ENCODE measurements at regions not wholly inside any gene's neighbourhood (a gene's known extent, or its start where the extent isn't known, plus 50 kb on each side); places are given as distances from the start of the nearest gene placed in this dataset.

- Mint-ChIP-seq H3K27ac (peak overlapping the region; percentile 51), H3K27me3 (ENCODE audit: low read depth) (no peaks in the 10 kb centered on the region), H3K9me3 (peaks cover 31% of the 10 kb centered on the region), H3K4me1 (peaks cover 53% of the 10 kb centered on the region), H3K36me3 (peaks cover 14% of the 10 kb centered on the region), H3K4me3 (no peak overlapping the region)
- TF ChIP-seq RELA (CRISPR knock-in tag; IDR thresholded peaks at IDR 0.05; ENCODE audit: borderline replicate concordance) = no peak
- TF ChIP-seq NFYB (CRISPR knock-in tag; conservative IDR thresholded peaks at IDR 0.05; ENCODE audit: low read depth) = no peak
- TF ChIP-seq NR1H2 (CRISPR knock-in tag; IDR thresholded peaks at IDR 0.05) = no peak
- TF ChIP-seq ZNF232 (CRISPR knock-in tag; IDR thresholded peaks at IDR 0.05) = no peak
- TF ChIP-seq ZNF317 (CRISPR knock-in tag; IDR thresholded peaks at IDR 0.05; ENCODE audit: borderline replicate concordance, low read depth) = no peak
- TF ChIP-seq ZNF396 (CRISPR knock-in tag; IDR thresholded peaks at IDR 0.05; ENCODE audit: borderline replicate concordance) = no peak
- TF ChIP-seq FOXP1 (CRISPR knock-in tag; IDR thresholded peaks at IDR 0.05; ENCODE audit: borderline replicate concordance) = no peak
- TF ChIP-seq, protein P1, sequence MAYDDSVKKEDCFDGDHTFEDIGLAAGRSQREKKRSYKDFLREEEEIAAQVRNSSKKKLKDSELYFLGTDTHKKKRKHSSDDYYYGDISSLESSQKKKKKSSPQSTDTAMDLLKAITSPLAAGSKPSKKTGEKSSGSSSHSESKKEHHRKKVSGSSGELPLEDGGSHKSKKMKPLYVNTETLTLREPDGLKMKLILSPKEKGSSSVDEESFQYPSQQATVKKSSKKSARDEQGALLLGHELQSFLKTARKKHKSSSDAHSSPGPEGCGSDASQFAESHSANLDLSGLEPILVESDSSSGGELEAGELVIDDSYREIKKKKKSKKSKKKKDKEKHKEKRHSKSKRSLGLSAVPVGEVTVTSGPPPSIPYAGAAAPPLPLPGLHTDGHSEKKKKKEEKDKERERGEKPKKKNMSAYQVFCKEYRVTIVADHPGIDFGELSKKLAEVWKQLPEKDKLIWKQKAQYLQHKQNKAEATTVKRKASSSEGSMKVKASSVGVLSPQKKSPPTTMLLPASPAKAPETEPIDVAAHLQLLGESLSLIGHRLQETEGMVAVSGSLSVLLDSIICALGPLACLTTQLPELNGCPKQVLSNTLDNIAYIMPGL (CRISPR knock-in tag; IDR thresholded peaks at IDR 0.05) = no peak
- ChIA-PET CTCF (no interaction called here), POLR2A (no interaction called here)
- peak; percentile 56 for ATAC-seq
- peak; percentile 12 for DNase-seq (ENCODE audit: low spot score)
Observed at GRCh38 chr10:61139592-61139953, 195.6 kb upstream of the RHOBTB1 start.

DNA sequence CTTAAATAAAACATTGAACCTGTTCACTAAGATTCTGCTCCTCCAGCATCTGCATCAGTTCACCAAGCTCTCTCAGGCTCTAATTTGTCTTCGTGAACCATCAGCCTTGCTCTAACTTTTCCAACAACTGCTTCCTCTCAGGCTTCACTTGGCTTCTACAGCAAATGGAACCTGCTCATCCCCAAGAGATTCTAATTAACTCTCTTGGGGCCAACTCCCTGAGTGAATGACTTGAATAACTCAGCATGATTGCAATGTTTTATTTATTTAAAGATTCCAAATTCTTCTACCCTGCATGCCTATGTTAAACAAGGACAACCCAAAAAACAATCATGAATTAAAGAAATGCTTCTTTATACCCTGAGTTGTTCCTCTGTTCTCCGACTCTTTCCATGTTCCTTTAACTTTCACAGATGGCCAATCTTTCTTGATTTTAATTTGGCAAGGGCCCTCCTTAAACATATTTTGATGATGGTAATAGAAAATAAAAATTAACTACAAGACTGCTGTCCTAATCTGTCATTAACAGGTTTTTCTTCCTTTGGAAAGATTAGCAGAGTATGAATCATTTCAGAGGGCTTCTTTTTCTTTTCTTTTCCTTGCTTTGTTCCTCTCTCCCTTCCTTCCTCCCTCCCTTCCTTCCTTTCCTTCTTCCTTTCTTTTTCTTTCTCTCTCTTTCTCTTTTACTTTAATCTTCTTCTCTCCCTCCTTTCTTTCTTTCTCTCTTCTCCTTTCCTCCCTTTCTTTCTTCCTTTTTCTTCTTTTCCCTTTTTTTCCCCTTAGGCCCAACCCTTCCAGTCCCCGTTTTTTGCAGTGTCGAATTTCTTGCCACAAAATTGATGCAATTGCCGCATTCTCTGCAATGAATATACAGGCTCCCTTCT is 195.0 kb upstream of the RHOBTB1 start:
- Mint-ChIP-seq H3K27ac (peak overlapping the region; percentile 40; the same call in 1 of the 2 replicates), H3K4me3 (no peak overlapping the region), H3K9me3 (peaks cover 34% of the 10 kb centered on the region), H3K4me1 (peaks cover 53% of the 10 kb centered on the region), H3K36me3 (peaks cover 18% of the 10 kb centered on the region), H3K27me3 (ENCODE audit: low read depth) (no peaks in the 10 kb centered on the region)
- ChIA-PET CTCF (no interaction called here), POLR2A (no interaction called here)
- DNase-seq (ENCODE audit: low spot score) (no peak), ATAC-seq (no peak)
- TF ChIP-seq ZNF512 (CRISPR knock-in tag; IDR thresholded peaks at IDR 0.05; ENCODE audit: borderline replicate concordance) = peak; percentile 94; the same call in 1 of the 2 replicates
- TF ChIP-seq NR2C2 (CRISPR knock-in tag; IDR thresholded peaks at IDR 0.05) = no peak

DNA sequence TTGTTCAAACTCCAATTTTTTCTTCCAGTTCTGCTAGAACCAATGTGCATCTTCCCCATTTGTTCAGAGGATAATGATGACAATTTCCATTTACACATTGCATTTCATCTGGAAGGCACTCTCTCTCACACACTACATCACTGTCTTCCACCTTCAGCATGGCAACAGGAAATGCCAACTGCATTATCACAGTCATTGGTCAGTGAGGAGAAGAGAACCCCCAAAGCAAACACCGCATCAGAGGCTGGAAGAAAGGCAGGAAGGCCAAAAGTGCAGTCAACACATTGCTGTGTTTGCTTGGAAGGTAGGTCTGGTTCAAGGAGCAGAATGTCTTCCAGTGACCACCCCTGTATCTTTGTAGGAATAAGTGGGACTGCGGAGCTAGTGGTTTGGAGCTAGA is 192.2 kb upstream of the RHOBTB1 start:
- H3K4me3 Mint-ChIP-seq = no peak overlapping the region
- H3K9me3 Mint-ChIP-seq = peaks cover 38% of the 10 kb centered on the region
- H3K27ac Mint-ChIP-seq = peak overlapping the region; percentile 63
- no peaks in the 10 kb centered on the region for H3K27me3 Mint-ChIP-seq (ENCODE audit: low read depth)
- H3K4me1 Mint-ChIP-seq = peaks cover 53% of the 10 kb centered on the region
- DNase-seq (ENCODE audit: low spot score) (no peak), ATAC-seq (peak; percentile 70)
- ChIA-PET POLR2A (no interaction called here), CTCF (no interaction called here)
- peaks cover 24% of the 10 kb centered on the region for H3K36me3 Mint-ChIP-seq
- no peak for TF ChIP-seq ZMAT4 (CRISPR knock-in tag; IDR thresholded peaks at IDR 0.05)
- TF ChIP-seq, protein P1 (CRISPR knock-in tag; IDR thresholded peaks at IDR 0.05) = no peak
- TF ChIP-seq, protein P2, sequence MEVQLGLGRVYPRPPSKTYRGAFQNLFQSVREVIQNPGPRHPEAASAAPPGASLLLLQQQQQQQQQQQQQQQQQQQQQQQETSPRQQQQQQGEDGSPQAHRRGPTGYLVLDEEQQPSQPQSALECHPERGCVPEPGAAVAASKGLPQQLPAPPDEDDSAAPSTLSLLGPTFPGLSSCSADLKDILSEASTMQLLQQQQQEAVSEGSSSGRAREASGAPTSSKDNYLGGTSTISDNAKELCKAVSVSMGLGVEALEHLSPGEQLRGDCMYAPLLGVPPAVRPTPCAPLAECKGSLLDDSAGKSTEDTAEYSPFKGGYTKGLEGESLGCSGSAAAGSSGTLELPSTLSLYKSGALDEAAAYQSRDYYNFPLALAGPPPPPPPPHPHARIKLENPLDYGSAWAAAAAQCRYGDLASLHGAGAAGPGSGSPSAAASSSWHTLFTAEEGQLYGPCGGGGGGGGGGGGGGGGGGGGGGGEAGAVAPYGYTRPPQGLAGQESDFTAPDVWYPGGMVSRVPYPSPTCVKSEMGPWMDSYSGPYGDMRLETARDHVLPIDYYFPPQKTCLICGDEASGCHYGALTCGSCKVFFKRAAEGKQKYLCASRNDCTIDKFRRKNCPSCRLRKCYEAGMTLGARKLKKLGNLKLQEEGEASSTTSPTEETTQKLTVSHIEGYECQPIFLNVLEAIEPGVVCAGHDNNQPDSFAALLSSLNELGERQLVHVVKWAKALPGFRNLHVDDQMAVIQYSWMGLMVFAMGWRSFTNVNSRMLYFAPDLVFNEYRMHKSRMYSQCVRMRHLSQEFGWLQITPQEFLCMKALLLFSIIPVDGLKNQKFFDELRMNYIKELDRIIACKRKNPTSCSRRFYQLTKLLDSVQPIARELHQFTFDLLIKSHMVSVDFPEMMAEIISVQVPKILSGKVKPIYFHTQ (CRISPR knock-in tag; IDR thresholded peaks at IDR 0.05) = no peak
- no peak for TF ChIP-seq GTF2I (CRISPR knock-in tag; conservative IDR thresholded peaks at IDR 0.05)
- TF ChIP-seq ZNF512 (CRISPR knock-in tag; IDR thresholded peaks at IDR 0.05; ENCODE audit: borderline replicate concordance) = no peak
- TF ChIP-seq NR3C1 (CRISPR knock-in tag; conservative IDR thresholded peaks at IDR 0.05; ENCODE audit: low read depth) = no peak
- TF ChIP-seq, protein P3, sequence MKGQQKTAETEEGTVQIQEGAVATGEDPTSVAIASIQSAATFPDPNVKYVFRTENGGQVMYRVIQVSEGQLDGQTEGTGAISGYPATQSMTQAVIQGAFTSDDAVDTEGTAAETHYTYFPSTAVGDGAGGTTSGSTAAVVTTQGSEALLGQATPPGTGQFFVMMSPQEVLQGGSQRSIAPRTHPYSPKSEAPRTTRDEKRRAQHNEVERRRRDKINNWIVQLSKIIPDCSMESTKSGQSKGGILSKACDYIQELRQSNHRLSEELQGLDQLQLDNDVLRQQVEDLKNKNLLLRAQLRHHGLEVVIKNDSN (CRISPR knock-in tag; IDR thresholded peaks at IDR 0.05) = no peak
- no peak for TF ChIP-seq HMGA2 (CRISPR knock-in tag; IDR thresholded peaks at IDR 0.05)
- no peak for TF ChIP-seq USF2 (CRISPR knock-in tag; IDR thresholded peaks at IDR 0.05)
- TF ChIP-seq FOXP1 (CRISPR knock-in tag; IDR thresholded peaks at IDR 0.05; ENCODE audit: borderline replicate concordance) = no peak
